ENCODE measurements at regions not wholly inside any gene's neighbourhood (a gene's known extent, or its start where the extent isn't known, plus 50 kb on each side); places are given as distances from the start of the nearest gene placed in this dataset.

DNA sequence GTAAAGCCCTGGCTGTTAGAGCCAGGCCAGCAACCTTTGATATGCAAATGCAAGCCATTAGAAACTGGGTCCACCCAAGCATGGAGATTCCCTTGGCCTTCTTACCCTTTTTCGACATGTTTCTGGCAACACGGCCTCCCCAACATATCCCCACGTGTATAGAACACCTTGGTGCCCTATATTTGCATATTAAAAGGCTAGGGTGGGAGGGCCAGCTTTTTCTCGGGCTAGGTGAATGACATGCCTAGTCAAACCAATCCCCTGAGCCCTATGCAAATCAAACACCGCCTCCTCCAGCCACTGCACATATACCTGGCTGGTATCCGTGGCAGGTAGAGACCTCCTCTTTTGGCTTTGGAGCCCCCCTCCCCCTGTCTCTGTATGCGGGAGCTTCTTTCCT is 55.6 kb upstream of the ZFR start:
- FAIRE-seq (no peak), ATAC-seq (no peak), DNase-seq (ENCODE audit: low read depth in 1 of 2, low spot score in 1 of 2) (no peak)
- no peak for TF ChIP-seq MYC (IDR thresholded peaks at IDR 0.05; ENCODE audit: borderline replicate concordance, low read length)
- TF ChIP-seq CHD4 (IDR thresholded peaks at IDR 0.05; ENCODE audit: borderline replicate concordance) = no peak
- TF ChIP-seq, protein P1, sequence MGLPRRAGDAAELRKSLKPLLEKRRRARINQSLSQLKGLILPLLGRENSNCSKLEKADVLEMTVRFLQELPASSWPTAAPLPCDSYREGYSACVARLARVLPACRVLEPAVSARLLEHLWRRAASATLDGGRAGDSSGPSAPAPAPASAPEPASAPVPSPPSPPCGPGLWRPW (IDR thresholded peaks at IDR 0.05) = no peak
- TF ChIP-seq, protein P2, sequence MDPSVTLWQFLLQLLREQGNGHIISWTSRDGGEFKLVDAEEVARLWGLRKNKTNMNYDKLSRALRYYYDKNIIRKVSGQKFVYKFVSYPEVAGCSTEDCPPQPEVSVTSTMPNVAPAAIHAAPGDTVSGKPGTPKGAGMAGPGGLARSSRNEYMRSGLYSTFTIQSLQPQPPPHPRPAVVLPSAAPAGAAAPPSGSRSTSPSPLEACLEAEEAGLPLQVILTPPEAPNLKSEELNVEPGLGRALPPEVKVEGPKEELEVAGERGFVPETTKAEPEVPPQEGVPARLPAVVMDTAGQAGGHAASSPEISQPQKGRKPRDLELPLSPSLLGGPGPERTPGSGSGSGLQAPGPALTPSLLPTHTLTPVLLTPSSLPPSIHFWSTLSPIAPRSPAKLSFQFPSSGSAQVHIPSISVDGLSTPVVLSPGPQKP (IDR thresholded peaks at IDR 0.05; ENCODE audit: low read depth, low read length) = no peak
- TF ChIP-seq RCOR1 (IDR thresholded peaks at IDR 0.05; ENCODE audit: low read depth, low read length) = no peak
- no peak for TF ChIP-seq RARB (CRISPR knock-in tag; IDR thresholded peaks at IDR 0.05)
- TF ChIP-seq BHLHE40 (IDR thresholded peaks at IDR 0.05; ENCODE audit: low read depth, low read length) = no peak
- 62% methylated on average over 7 of the region's 7 CpGs for WGBS (ENCODE audit: missing lambda C conversion rate)
- no peak overlapping the region for H3K27ac ChIP-seq
- no peak overlapping the region for H3K4me2 ChIP-seq
- ChIA-PET CTCF (interaction anchor here (3.1 to 7.5 kb wide), 2 partner anchors 11 to 90 kb away, joined by 12 to 57 read pairs; no protein-coding TSS in a partner anchor), POLR2A (no interaction called here)
- 0 out of 3 replicates have a peak, but pooled peaks cover 4% of the 10 kb centered on the region for H3K4me1 ChIP-seq
- no peak overlapping the region for H3K4me3 ChIP-seq
- H3K9me3 ChIP-seq = no peaks in the 10 kb centered on the region

DNA sequence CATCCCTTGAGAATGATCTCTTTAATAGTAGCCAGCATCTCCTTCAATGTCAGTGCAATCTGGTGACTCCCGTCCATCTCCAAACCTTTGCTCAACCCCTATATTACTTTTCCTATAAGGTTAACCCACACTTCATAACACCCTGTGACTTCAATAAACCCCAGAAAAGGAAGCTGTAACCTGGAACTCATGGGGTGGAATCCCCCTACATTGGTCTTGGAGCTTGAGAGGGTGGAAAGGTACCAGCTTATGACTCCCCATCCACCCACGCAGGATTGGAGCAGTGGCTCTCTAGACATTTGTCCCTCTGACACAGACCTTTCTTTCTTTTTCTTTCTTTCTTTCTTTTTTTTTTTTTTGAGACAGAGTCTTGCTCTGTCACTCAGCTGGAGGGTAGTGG is 54.7 kb upstream of the ZFR start:
- no peak overlapping the region for H3K4me2 ChIP-seq
- no peaks in the 10 kb centered on the region for H3K9me3 ChIP-seq
- ChIA-PET CTCF (interaction anchor here (1.2 to 7.5 kb wide), 5 partner anchors 10 to 801 kb away, joined by 3 to 57 read pairs (median 4); no protein-coding TSS in a partner anchor), POLR2A (no interaction called here)
- no peak for DNase-seq (ENCODE audit: low read depth in 1 of 2, low spot score in 1 of 2)
- 0 out of 3 replicates have a peak, but pooled peaks cover 4% of the 10 kb centered on the region for H3K4me1 ChIP-seq
- no peak overlapping the region for H3K27ac ChIP-seq
- TF ChIP-seq CHD4 (IDR thresholded peaks at IDR 0.05; ENCODE audit: borderline replicate concordance) = no peak
- no peak for TF ChIP-seq RAD21 (conservative IDR thresholded peaks at IDR 0.05 in 1 of 2, IDR thresholded peaks at IDR 0.05 in 1 of 2)
- TF ChIP-seq ZFP36 (IDR thresholded peaks at IDR 0.05; ENCODE audit: borderline replicate concordance, partially characterized antibody) = no peak
- TF ChIP-seq, protein P2 (IDR thresholded peaks at IDR 0.05; ENCODE audit: low read depth, low read length) = no peak
- TF ChIP-seq CTCF (IDR thresholded peaks at IDR 0.05) = no peak
- no peak for TF ChIP-seq TFCP2L1 (CRISPR knock-in tag; IDR thresholded peaks at IDR 0.05)
- TF ChIP-seq MYC (IDR thresholded peaks at IDR 0.05; ENCODE audit: borderline replicate concordance, low read length) = no peak
- no peak for TF ChIP-seq JUNB (IDR thresholded peaks at IDR 0.05)
- TF ChIP-seq BHLHE40 (IDR thresholded peaks at IDR 0.05; ENCODE audit: low read depth, low read length) = no peak
- no peak for TF ChIP-seq FOSL2 (IDR thresholded peaks at IDR 0.05)
- TF ChIP-seq FOSL2 (CRISPR knock-in tag; IDR thresholded peaks at IDR 0.05) = no peak
- no peak overlapping the region for H3K4me3 ChIP-seq
- 97% methylated on average over 2 of the region's 2 CpGs for WGBS (ENCODE audit: missing lambda C conversion rate)
- no peak for ATAC-seq
- no peak for FAIRE-seq

GRCh38 chr5:32498484-32498883 is 53.9 kb upstream of the ZFR start:
- CTCF ChIA-PET = interaction anchor here (0.6 to 7.5 kb wide), 6 partner anchors 9 to 801 kb away, joined by 3 to 57 read pairs (median 4); no protein-coding TSS in a partner anchor

More at GRCh38 chr5:32498484-32498883, 53.9 kb upstream of the ZFR start:
- Histone ChIP-seq H3K9me3 (no peaks in the 10 kb centered on the region), H3K4me1 (0 out of 3 replicates have a peak, but pooled peaks cover 4% of the 10 kb centered on the region), H3K27ac (no peak overlapping the region), H3K4me3 (no peak overlapping the region), H3K4me2 (no peak overlapping the region)
- ATAC-seq (no peak), FAIRE-seq (peak; percentile 36), DNase-seq (ENCODE audit: low read depth in 1 of 2, low spot score in 1 of 2) (no peak)
- POLR2A ChIA-PET = no interaction called here
- TF ChIP-seq TFCP2L1 (CRISPR knock-in tag; IDR thresholded peaks at IDR 0.05) (no peak), RCOR1 (IDR thresholded peaks at IDR 0.05; ENCODE audit: low read depth, low read length) (no peak), EHF (CRISPR knock-in tag; IDR thresholded peaks at IDR 0.05) (no peak), ZNF302 (CRISPR knock-in tag; IDR thresholded peaks at IDR 0.05) (no peak), POLR2AphosphoS2 (conservative IDR thresholded peaks at IDR 0.05; ENCODE audit: low read length) (no peak), POLR2A (IDR thresholded peaks at IDR 0.05; ENCODE audit: low read length) (no peak), JUN (IDR thresholded peaks at IDR 0.05) (no peak), MYC (IDR thresholded peaks at IDR 0.05; ENCODE audit: borderline replicate concordance, low read length) (no peak), FOSL2 (IDR thresholded peaks at IDR 0.05) (no peak), FOSL2 (CRISPR knock-in tag; IDR thresholded peaks at IDR 0.05) (no peak), ESRRA (IDR thresholded peaks at IDR 0.05; ENCODE audit: borderline replicate concordance, low read length) (no peak)
- TF ChIP-seq, protein P3, sequence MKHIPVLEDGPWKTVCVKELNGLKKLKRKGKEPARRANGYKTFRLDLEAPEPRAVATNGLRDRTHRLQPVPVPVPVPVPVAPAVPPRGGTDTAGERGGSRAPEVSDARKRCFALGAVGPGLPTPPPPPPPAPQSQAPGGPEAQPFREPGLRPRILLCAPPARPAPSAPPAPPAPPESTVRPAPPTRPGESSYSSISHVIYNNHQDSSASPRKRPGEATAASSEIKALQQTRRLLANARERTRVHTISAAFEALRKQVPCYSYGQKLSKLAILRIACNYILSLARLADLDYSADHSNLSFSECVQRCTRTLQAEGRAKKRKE (CRISPR knock-in tag; IDR thresholded peaks at IDR 0.05; ENCODE audit: low read depth) = no peak

Measured in A549 (cell line).